ENCODE measurements at regions not wholly inside any gene's neighbourhood (a gene's known extent, or its start where the extent isn't known, plus 50 kb on each side); places are given as distances from the start of the nearest gene placed in this dataset.

DNA sequence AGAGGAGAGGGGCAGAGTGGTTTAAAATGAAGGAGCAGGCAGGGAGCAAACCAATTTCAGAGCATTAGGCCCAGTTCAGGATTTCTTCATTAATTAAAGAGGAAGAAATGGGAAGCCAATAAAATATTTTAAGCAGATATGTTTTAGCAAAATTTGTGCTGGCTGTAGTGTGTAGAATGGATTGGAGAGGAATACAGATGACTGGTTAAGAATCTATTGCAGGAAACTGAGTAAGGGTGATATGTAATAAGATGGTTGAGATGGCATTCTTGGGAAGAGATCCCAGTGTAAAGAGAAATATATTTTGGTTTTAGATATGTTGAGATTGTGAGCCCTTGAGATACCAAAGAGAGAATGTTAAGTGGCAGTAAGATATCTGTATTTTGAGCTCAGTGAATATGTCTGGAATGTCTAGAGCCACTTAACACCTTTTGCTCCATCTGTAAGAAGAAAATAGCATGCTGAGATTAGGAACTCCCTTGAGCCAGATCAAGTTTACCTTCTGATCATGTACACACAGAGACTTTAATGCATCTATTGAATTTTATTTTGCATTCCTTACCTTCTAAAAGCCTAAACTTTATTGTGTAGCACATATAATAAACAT, 79.5 kb upstream of the SLC27A6 start:
- DNase-seq (ENCODE audit: low read depth in 3 of 3), result no peak

DNA sequence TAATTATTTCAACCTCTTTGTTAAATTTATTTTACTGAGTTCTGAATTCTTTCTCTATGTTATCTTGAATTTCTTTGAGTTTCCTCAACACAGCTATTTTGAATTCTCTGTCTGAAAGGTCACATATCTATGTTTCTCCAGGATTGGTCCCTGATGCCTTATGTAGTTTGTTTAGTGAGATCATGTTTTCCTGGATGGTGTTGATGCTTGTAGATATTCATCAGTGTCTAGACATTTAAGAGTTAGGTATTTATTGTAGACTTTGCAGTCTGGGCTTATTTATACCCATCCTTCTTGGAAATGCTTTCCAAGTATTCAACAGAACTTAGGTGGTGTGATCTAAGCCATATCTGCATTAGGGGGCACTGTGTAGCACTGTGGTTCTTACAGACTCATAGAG, 70.2 kb upstream of the SLC27A6 start:
- no peak for DNase-seq (ENCODE audit: low read depth in 3 of 3)

- no peak for DNase-seq (ENCODE audit: low read depth in 3 of 3)
These were observed 68.6 kb upstream of the SLC27A6 start for GRCh38 chr5:128896675-128897074.

DNA sequence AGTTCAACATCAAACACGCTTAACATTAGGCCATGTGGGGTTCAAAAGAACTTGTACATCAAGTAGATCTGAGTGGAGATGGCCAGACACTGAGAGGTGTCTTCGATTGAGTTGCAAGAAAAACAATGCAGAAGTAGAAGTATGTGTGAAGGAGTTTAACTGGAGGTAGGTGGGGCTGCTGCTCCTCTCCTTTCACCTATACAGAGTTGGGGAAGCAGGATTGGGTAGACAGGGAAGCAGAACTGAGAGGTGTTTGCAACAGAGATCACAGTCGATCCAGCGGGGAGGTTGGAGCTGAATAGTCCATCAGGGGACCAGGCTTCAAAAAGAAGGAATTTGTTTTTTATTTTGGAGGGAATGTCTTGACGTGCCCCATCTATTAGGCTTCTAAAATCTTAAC, 61.7 kb upstream of the SLC27A6 start:
- DNase-seq (ENCODE audit: low read depth in 3 of 3), result no peak

- DNase-seq (ENCODE audit: low read depth in 3 of 3), result no peak
These were observed 60.3 kb upstream of the SLC27A6 start for GRCh38 chr5:128904805-128905567.

- DNase-seq (ENCODE audit: low read depth in 3 of 3), result peak in 1 of 3 experiments; percentile 0
These were observed 59.6 kb upstream of the SLC27A6 start for GRCh38 chr5:128905568-128906110.

- DNase-seq (ENCODE audit: low read depth in 3 of 3), result no peak
These were observed 51.7 kb upstream of the SLC27A6 start for GRCh38 chr5:128913551-128913950.
